Liver (tissue), 8 donors: ENCODE measurements at regions not wholly inside any gene's neighbourhood (a gene's known extent, or its start where the extent isn't known, plus 50 kb on each side); places are given as distances from the start of the nearest gene placed in this dataset.

Experiments used
- DNase-seq: peaks from one replicate; pipeline ENCODE4 v3.0.0-alpha.2; 2017; ENCODE audit warnings: low spot score
- H3K27ac ChIP-seq, 2 donors: one replicate each; pipeline ENCODE4 v1.7.0; 2013; ENCODE audit warnings: inconsistent platforms in 2 of 2, low read length in 2 of 2, control low read depth in 1 of 2, low read depth in 1 of 2, mild to moderate bottlenecking in 1 of 2
- H3K27me3 ChIP-seq, 4 donors: one replicate each; pipeline versions ENCODE4 v1.6.1 to v1.7.0; 2013; ENCODE audit warnings: low read length in 3 of 4, inconsistent platforms in 1 of 4, mild to moderate bottlenecking in 1 of 4, moderate library complexity in 1 of 4; ENCODE audit not compliant: control insufficient read depth in 4 of 4, insufficient read depth in 4 of 4
- H3K36me3 ChIP-seq, 4 donors: one replicate each; pipeline versions ENCODE4 v1.6.1 to v1.7.0; 2013; ENCODE audit warnings: low read length in 3 of 4, mild to moderate bottlenecking in 3 of 4, low read depth in 1 of 4, moderate library complexity in 1 of 4; ENCODE audit not compliant: control insufficient read depth in 4 of 4, insufficient read depth in 3 of 4
- H3K4me1 ChIP-seq, 4 donors: one replicate each; pipeline versions ENCODE4 v1.6.1 to v1.7.0; 2013; ENCODE audit warnings: low read length in 3 of 4, mild to moderate bottlenecking in 3 of 4, moderate library complexity in 1 of 4; ENCODE audit not compliant: control insufficient read depth in 4 of 4, insufficient read depth in 4 of 4
- H3K4me3 ChIP-seq, 3 donors: one replicate each; pipeline versions ENCODE4 v1.6.1 to v1.7.0; 2013; ENCODE audit warnings: low read length in 3 of 3, control low read depth in 1 of 3, low read depth in 1 of 3, mild to moderate bottlenecking in 1 of 3
- H3K9ac ChIP-seq, 2 donors: one replicate each; pipeline ENCODE4 v1.7.0; 2013; ENCODE audit warnings: low read length in 2 of 2, mild to moderate bottlenecking in 2 of 2, moderate library complexity in 2 of 2, control low read depth in 1 of 2, low read depth in 1 of 2
- H3K9me3 ChIP-seq, 4 donors: one replicate each; pipeline versions ENCODE4 v1.6.1 to v1.7.0; 2013; ENCODE audit warnings: low read length in 3 of 4; ENCODE audit not compliant: control insufficient read depth in 4 of 4
- ATF3 ChIP-seq: IDR thresholded peaks from 2 replicates; pipeline ENCODE4 v1.6.1; 2016; ENCODE audit warnings: antibody characterized with exemption
- CTCF ChIP-seq: fragments of 150-350 bp; IDR thresholded peaks from 2 replicates; pipeline ENCODE4 v1.5.1; 2017; ENCODE audit warnings: improper control_type of control experiment, low read depth, low read length; ENCODE audit not compliant: missing input control
- EGR1 ChIP-seq, 2 donors: IDR thresholded peaks; 2 replicates each; pipeline ENCODE4 v1.6.1; 2016 to 2018; ENCODE audit warnings: antibody characterized with exemption in 2 of 2, low read depth in 2 of 2
- FOXA1 ChIP-seq: IDR thresholded peaks from 2 replicates; pipeline ENCODE4 v1.6.1; 2016; ENCODE audit warnings: antibody characterized with exemption
- FOXA2 ChIP-seq: IDR thresholded peaks from 2 replicates; pipeline ENCODE4 v1.6.1; 2016; ENCODE audit warnings: antibody characterized with exemption
- GABPA ChIP-seq, 2 donors: IDR thresholded peaks in 1 of 2; conservative IDR thresholded peaks in 1 of 2; 2 replicates each; pipeline ENCODE4 v1.6.1; 2016; ENCODE audit warnings: antibody characterized with exemption in 2 of 2, mild to moderate bottlenecking in 1 of 2, moderate library complexity in 1 of 2
- HNF4G ChIP-seq: IDR thresholded peaks from 2 replicates; pipeline ENCODE4 v1.6.1; 2016; ENCODE audit warnings: antibody characterized with exemption
- MAX ChIP-seq: IDR thresholded peaks from 2 replicates; pipeline ENCODE4 v1.6.1; 2016; ENCODE audit warnings: antibody characterized with exemption
- REST ChIP-seq: IDR thresholded peaks from 2 replicates; pipeline ENCODE4 v1.6.1; 2016; ENCODE audit warnings: antibody characterized with exemption, mild to moderate bottlenecking
- RXRA ChIP-seq, 2 donors: IDR thresholded peaks; 2 replicates each; pipeline ENCODE4 v1.6.1; 2017 to 2018; ENCODE audit warnings: antibody characterized with exemption in 2 of 2, mild to moderate bottlenecking in 1 of 2
- SP1 ChIP-seq: IDR thresholded peaks from 2 replicates; pipeline ENCODE4 v1.6.1; 2018; ENCODE audit warnings: antibody characterized with exemption, mild to moderate bottlenecking
- TAF1 ChIP-seq: conservative IDR thresholded peaks from 2 replicates; pipeline ENCODE4 v1.6.1; 2016; ENCODE audit warnings: antibody characterized with exemption, mild to moderate bottlenecking
- YY1 ChIP-seq: IDR thresholded peaks from 2 replicates; pipeline ENCODE4 v1.6.1; 2016; ENCODE audit warnings: antibody characterized with exemption, mild to moderate bottlenecking
- ZBTB33 ChIP-seq: IDR thresholded peaks from 2 replicates; pipeline ENCODE4 v1.6.1; 2016; ENCODE audit warnings: antibody characterized with exemption
- WGBS: extraction: QIAGEN DNeasy Blood & Tissue Kit; methylation state at CpG from one replicate; pipeline ENCODE4 v1.1.7; 2013; 5-methylcytosine and 5-hydroxymethylcytosine counted together
- donor health status: healthy.
- donor health status: healthy.
- donor health status: healthy.
- donor health status: healthy.
- donor health status: healthy.

GRCh38 chr5:37921452-37921851 is 81.6 kb upstream of the GDNF start (continued):
- TF ChIP-seq REST (no peak), GABPA (IDR thresholded peaks at IDR 0.05 in 1 of 2, conservative IDR thresholded peaks at IDR 0.05 in 1 of 2) (no peak), YY1 (no peak), SP1 (no peak), RXRA (IDR thresholded peaks at IDR 0.05) (no peak), FOXA1 (no peak)

GRCh38 chr5:37918424-37918823 is 78.6 kb upstream of the GDNF start:
- H3K4me1 ChIP-seq = no peaks in the 10 kb centered on the region
- H3K27ac ChIP-seq = no peak overlapping the region
- no peak for DNase-seq
- no peak overlapping the region for H3K9ac ChIP-seq
- no peaks in the 10 kb centered on the region for H3K9me3 ChIP-seq
- H3K27me3 ChIP-seq = no peaks in the 10 kb centered on the region
- 67% methylated on average over 1 of the region's 1 CpG for WGBS
- H3K4me3 ChIP-seq = no peak overlapping the region
- no peaks in the 10 kb centered on the region for H3K36me3 ChIP-seq
- TF ChIP-seq SP1 (no peak), ZBTB33 (no peak), RXRA (IDR thresholded peaks at IDR 0.05) (no peak), HNF4G (no peak), GABPA (IDR thresholded peaks at IDR 0.05 in 1 of 2, conservative IDR thresholded peaks at IDR 0.05 in 1 of 2) (no peak), FOXA1 (no peak), EGR1 (IDR thresholded peaks at IDR 0.05; ENCODE audit: low read depth in 2 of 2) (no peak), YY1 (no peak), MAX (no peak), TAF1 (no peak), FOXA2 (no peak), CTCF (no peak), ATF3 (no peak)
